ENCODE measurements at regions not wholly inside any gene's neighbourhood (a gene's known extent, or its start where the extent isn't known, plus 50 kb on each side); places are given as distances from the start of the nearest gene placed in this dataset.

DNA sequence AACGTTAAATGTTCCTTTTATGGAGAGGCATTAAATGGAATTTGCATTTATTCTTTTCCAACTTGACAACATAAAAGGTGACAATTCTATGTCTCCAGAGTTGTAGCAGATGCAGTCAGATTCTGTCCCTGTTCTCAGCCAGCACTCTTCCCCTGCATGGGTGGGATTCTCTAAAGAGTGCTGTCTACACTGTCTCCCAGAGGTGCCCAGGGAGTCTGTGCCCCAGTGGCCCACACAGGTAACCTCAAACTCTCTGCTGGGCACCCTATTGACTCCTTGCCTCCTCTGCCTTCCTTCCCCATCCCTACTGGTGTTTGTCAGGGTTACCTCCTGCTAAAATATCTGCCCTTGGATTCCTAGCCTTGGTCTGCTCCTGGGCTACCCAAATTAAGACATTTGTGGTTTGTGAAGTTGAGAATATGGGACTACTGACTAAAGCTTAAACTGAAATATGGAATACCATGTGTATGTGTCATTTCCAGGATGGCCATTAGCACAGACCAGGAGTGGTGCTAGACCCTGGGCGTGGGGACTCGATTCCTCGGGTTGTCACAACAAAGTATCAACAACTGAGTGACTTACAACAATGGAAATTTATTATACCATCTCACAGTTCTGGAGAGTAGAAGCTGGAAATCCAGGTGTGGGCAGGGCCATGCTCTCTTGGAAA, 284.7 kb downstream of the CDH26 start:
- H3K27ac ChIP-seq (ENCODE audit: extremely low read depth, low read depth, low read length): no peak overlapping the region
- no peaks in the 10 kb centered on the region for H3K9me3 ChIP-seq (ENCODE audit: control insufficient read depth, insufficient read depth, low read depth, low read length)
- no peaks in the 10 kb centered on the region for H3K36me3 ChIP-seq (ENCODE audit: control insufficient read depth in 2 of 2, insufficient read depth in 1 of 2, low read length in 2 of 2)
- ChIA-PET CTCF (no interaction called here), POLR2A (no interaction called here)
- no peak for TF ChIP-seq ZNF114 (tag by site-specific recombination; IDR thresholded peaks at IDR 0.05)
- TF ChIP-seq WT1 (tag by site-specific recombination; IDR thresholded peaks at IDR 0.05): no peak
- no peak for TF ChIP-seq ZNF248 (tag by site-specific recombination; IDR thresholded peaks at IDR 0.05)
- TF ChIP-seq KLF7 (tag by site-specific recombination; IDR thresholded peaks at IDR 0.05; ENCODE audit: borderline replicate concordance): no peak
- no peak for TF ChIP-seq ZNF133 (tag by site-specific recombination; IDR thresholded peaks at IDR 0.05)
- no peak for TF ChIP-seq ZNF658 (tag by site-specific recombination; IDR thresholded peaks at IDR 0.05)
- TF ChIP-seq, protein P1, sequence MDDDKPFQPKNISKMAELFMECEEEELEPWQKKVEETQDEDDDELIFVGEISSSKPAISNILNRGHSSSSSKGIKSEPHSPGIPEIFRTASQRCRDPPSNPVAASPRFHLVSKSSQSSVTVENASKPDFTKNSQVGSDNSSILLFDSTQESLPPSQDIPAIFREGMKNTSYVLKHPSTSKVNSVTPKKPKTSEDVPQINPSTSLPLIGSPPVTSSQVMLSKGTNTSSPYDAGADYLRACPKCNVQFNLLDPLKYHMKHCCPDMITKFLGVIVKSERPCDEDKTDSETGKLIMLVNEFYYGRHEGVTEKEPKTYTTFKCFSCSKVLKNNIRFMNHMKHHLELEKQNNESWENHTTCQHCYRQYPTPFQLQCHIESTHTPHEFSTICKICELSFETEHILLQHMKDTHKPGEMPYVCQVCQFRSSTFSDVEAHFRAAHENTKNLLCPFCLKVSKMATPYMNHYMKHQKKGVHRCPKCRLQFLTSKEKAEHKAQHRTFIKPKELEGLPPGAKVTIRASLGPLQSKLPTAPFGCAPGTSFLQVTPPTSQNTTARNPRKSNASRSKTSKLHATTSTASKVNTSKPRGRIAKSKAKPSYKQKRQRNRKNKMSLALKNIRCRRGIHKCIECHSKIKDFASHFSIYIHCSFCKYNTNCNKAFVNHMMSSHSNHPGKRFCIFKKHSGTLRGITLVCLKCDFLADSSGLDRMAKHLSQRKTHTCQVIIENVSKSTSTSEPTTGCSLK (tag by site-specific recombination; IDR thresholded peaks at IDR 0.05): no peak
- TF ChIP-seq ZNF140 (tag by site-specific recombination; IDR thresholded peaks at IDR 0.05): no peak
- TF ChIP-seq, protein P2, sequence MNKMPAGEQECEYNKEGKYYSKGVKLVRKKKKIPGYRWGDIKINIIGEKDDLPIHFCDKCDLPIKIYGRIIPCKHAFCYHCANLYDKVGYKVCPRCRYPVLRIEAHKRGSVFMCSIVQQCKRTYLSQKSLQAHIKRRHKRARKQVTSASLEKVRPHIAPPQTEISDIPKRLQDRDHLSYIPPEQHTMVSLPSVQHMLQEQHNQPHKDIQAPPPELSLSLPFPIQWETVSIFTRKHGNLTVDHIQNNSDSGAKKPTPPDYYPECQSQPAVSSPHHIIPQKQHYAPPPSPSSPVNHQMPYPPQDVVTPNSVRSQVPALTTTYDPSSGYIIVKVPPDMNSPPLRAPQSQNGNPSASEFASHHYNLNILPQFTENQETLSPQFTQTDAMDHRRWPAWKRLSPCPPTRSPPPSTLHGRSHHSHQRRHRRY (tag by site-specific recombination; IDR thresholded peaks at IDR 0.05): no peak
- TF ChIP-seq KLF10 (tag by site-specific recombination; IDR thresholded peaks at IDR 0.05): no peak
- TF ChIP-seq, protein P3, sequence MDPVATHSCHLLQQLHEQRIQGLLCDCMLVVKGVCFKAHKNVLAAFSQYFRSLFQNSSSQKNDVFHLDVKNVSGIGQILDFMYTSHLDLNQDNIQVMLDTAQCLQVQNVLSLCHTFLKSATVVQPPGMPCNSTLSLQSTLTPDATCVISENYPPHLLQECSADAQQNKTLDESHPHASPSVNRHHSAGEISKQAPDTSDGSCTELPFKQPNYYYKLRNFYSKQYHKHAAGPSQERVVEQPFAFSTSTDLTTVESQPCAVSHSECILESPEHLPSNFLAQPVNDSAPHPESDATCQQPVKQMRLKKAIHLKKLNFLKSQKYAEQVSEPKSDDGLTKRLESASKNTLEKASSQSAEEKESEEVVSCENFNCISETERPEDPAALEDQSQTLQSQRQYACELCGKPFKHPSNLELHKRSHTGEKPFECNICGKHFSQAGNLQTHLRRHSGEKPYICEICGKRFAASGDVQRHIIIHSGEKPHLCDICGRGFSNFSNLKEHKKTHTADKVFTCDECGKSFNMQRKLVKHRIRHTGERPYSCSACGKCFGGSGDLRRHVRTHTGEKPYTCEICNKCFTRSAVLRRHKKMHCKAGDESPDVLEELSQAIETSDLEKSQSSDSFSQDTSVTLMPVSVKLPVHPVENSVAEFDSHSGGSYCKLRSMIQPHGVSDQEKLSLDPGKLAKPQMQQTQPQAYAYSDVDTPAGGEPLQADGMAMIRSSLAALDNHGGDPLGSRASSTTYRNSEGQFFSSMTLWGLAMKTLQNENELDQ (tag by site-specific recombination; IDR thresholded peaks at IDR 0.05; ENCODE audit: low read depth): no peak
- no peak for TF ChIP-seq ZBTB21 (tag by site-specific recombination; IDR thresholded peaks at IDR 0.05)
- no peak for TF ChIP-seq KLF1 (tag by site-specific recombination; IDR thresholded peaks at IDR 0.05)
- TF ChIP-seq, protein P4, sequence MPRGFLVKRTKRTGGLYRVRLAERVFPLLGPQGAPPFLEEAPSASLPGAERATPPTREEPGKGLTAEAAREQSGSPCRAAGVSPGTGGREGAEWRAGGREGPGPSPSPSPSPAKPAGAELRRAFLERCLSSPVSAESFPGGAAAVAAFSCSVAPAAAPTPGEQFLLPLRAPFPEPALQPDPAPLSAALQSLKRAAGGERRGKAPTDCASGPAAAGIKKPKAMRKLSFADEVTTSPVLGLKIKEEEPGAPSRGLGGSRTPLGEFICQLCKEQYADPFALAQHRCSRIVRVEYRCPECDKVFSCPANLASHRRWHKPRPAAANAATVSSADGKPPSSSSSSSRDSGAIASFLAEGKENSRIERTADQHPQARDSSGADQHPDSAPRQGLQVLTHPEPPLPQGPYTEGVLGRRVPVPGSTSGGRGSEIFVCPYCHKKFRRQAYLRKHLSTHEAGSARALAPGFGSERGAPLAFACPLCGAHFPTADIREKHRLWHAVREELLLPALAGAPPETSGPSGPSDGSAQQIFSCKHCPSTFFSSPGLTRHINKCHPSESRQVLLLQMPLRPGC (tag by site-specific recombination; IDR thresholded peaks at IDR 0.05): no peak
- TF ChIP-seq ZNF274 (IDR thresholded peaks at IDR 0.05; ENCODE audit: low read length): no peak
- no peak for TF ChIP-seq ZNF274 (tag by site-specific recombination; IDR thresholded peaks at IDR 0.05; ENCODE audit: borderline replicate concordance)
- no peak for TF ChIP-seq TRIM28 (IDR thresholded peaks at IDR 0.05; ENCODE audit: borderline replicate concordance, low read length)
- TF ChIP-seq ZNF24 (tag by site-specific recombination; IDR thresholded peaks at IDR 0.05): no peak
- no peak for TF ChIP-seq KLF9 (tag by site-specific recombination; IDR thresholded peaks at IDR 0.05; ENCODE audit: low read depth)
- H3K4me3 ChIP-seq (ENCODE audit: low read depth, low read length): no peak overlapping the region
- H3K4me1 ChIP-seq (ENCODE audit: control insufficient read depth, insufficient read depth, low read length): no peaks in the 10 kb centered on the region

All from HEK293 (cell line).